DND-41 (cell line): ENCODE measurements at regions not wholly inside any gene's neighbourhood (a gene's known extent, or its start where the extent isn't known, plus 50 kb on each side); places are given as distances from the start of the nearest gene placed in this dataset.

Source experiments
- ATAC-seq: fragments of 200-7000 bp; cut with Tn5 transposase; 3 replicates; pipeline ENCODE4 v1.9.1; 2021; ENCODE audit warnings: low read depth; ENCODE audit not compliant: insufficient read depth
- DNase-seq: peaks from one replicate; pipeline ENCODE4 v3.0.0-alpha.2; 2020
- H2AFZ ChIP-seq: 2 replicates; pipeline ENCODE4 v1.6.0; 2012; ENCODE audit warnings: low read depth, low read length
- H3K27ac ChIP-seq: 2 replicates; pipeline ENCODE4 v1.5.1; 2012; ENCODE audit warnings: low read length, inconsistent platforms
- H3K27me3 ChIP-seq: fragments of 200-600 bp; sonication (generic); 2 replicates; pipeline ENCODE4 v1.6.0; 2012; ENCODE audit warnings: low read length, mild to moderate bottlenecking, inconsistent platforms; ENCODE audit not compliant: insufficient read depth, poor library complexity
- H3K36me3 ChIP-seq: 2 replicates; pipeline ENCODE4 v1.5.1; 2012; ENCODE audit warnings: low read length, inconsistent platforms; ENCODE audit not compliant: insufficient read depth
- H3K4me1 ChIP-seq: 2 replicates; pipeline ENCODE4 v1.5.1; 2012; ENCODE audit warnings: mild to moderate bottlenecking, low read length; ENCODE audit not compliant: insufficient read depth
- H3K4me2 ChIP-seq: 2 replicates; pipeline ENCODE4 v1.6.0; 2012; ENCODE audit warnings: mild to moderate bottlenecking, moderate library complexity, low read length, inconsistent platforms; ENCODE audit not compliant: insufficient read depth
- H3K4me3 ChIP-seq, 2 experiments: fragments of 200-600 bp in 1 of 2; shearing (Covaris generic) in 1 of 2; 2 replicates each; pipeline ENCODE4 v1.5.1; 2012 to 2016; ENCODE audit warnings: inconsistent platforms in 2 of 2, low read length in 2 of 2, mild to moderate bottlenecking in 2 of 2, low read depth in 1 of 2, moderate library complexity in 1 of 2
- H3K79me2 ChIP-seq: 2 replicates; pipeline ENCODE4 v1.6.0; 2012; ENCODE audit warnings: low read length, inconsistent platforms; ENCODE audit not compliant: insufficient read depth
- H3K9ac ChIP-seq: 2 replicates; pipeline ENCODE4 v1.6.0; 2012; ENCODE audit warnings: low read depth, mild to moderate bottlenecking, inconsistent platforms, low read length, moderate library complexity
- H3K9me3 ChIP-seq: 2 replicates; pipeline ENCODE4 v1.5.1; 2012; ENCODE audit warnings: low read length, moderate library complexity, mild to moderate bottlenecking, inconsistent platforms; ENCODE audit not compliant: insufficient read depth, severe bottlenecking
- H4K20me1 ChIP-seq: 2 replicates; pipeline ENCODE4 v1.6.0; 2012; ENCODE audit warnings: low read length; ENCODE audit not compliant: insufficient read depth
- EZH2 ChIP-seq: IDR thresholded peaks from 3 replicates; pipeline ENCODE4 v1.6.1; 2012; ENCODE audit warnings: borderline replicate concordance, low read depth, mild to moderate bottlenecking, moderate library complexity, low read length, inconsistent platforms; ENCODE audit not compliant: severe bottlenecking
- TF ChIP-seq, protein P1 (sequence below): IDR thresholded peaks from 2 replicates; pipeline ENCODE4 v1.5.1; 2012; ENCODE audit warnings: borderline replicate concordance, low read length, moderate library complexity, mild to moderate bottlenecking; ENCODE audit not compliant: poor library complexity, severe bottlenecking; ENCODE audit errors: extremely low read depth

DNA sequence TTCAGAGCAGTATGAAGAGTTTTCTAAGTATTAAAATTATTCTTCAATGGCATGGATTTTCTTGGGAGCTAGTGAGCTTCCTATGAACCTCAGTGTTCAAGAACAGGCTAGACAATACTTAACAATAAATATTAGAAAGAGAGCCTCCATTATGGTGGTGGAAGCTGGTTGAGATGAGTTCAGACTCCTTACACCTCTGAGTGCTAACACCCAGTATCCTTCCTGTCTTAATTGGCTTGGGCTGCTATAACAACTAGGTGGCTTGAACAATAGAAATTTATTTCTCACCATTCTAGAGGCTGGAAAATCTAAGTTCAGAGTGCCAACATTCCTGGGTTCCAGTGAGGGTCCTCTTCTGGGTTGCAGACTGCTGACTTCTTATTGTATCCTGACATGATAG, 369.4 kb upstream of the HNRNPA3 start:
- TF ChIP-seq, protein P1, sequence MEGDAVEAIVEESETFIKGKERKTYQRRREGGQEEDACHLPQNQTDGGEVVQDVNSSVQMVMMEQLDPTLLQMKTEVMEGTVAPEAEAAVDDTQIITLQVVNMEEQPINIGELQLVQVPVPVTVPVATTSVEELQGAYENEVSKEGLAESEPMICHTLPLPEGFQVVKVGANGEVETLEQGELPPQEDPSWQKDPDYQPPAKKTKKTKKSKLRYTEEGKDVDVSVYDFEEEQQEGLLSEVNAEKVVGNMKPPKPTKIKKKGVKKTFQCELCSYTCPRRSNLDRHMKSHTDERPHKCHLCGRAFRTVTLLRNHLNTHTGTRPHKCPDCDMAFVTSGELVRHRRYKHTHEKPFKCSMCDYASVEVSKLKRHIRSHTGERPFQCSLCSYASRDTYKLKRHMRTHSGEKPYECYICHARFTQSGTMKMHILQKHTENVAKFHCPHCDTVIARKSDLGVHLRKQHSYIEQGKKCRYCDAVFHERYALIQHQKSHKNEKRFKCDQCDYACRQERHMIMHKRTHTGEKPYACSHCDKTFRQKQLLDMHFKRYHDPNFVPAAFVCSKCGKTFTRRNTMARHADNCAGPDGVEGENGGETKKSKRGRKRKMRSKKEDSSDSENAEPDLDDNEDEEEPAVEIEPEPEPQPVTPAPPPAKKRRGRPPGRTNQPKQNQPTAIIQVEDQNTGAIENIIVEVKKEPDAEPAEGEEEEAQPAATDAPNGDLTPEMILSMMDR, result no peak
- no peak for TF ChIP-seq EZH2
- no peak overlapping the region for H2AFZ ChIP-seq
- H3K9me3 ChIP-seq, result no peaks in the 10 kb centered on the region
- DNase-seq (no peak), ATAC-seq (no peak)
- no peaks in the 10 kb centered on the region for H3K4me1 ChIP-seq
- H3K9ac ChIP-seq, result no peak overlapping the region
- H3K36me3 ChIP-seq, result no peaks in the 10 kb centered on the region
- no peak overlapping the region for H3K27ac ChIP-seq
- H4K20me1 ChIP-seq, result no peaks in the 10 kb centered on the region
- no peak overlapping the region for H3K4me2 ChIP-seq
- peaks cover 30% of the 10 kb centered on the region for H3K27me3 ChIP-seq
- H3K79me2 ChIP-seq, result no peaks in the 10 kb centered on the region
- no peak overlapping the region for H3K4me3 ChIP-seq

DNA sequence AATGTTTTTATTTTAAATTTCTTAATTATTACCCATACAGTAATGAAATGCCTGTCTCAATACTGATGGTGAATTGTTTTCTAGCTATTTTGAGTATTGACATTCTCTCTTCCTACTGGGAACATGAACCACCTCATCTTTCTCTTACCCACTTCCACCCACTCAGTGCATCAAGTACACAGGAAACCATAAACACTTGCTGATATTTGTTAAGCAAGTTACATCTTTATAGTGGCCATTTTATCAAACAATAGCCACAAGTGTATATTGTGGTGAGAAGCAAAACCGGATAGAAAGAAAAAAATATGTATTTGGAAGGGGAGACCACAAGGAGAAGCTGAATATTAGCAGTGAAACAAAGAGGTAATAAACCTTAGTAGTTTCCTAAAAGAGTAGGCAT, 368.1 kb upstream of the HNRNPA3 start:
- H4K20me1 ChIP-seq, result no peaks in the 10 kb centered on the region

DNA sequence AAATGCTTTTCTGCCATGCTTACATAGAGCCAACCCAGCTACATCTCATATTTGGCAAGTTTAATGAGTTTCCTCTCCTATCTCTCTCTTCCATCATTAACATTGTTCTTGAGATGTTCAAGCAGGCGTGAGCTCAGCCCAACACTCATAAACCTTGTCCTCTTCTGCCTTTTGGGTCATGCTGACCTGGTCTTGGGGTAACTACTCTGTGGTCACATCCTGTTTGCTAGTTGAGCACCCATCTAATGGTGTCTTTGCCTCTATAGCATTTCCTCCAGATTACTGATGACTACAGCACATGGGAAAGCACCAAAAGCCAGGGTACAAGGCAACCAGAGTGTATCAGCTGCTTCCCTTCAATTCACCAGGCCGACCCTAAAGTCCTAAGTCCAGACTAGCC, 366.9 kb upstream of the HNRNPA3 start:
- DNase-seq (no peak), ATAC-seq (no peak)
- Histone ChIP-seq H2AFZ (no peak overlapping the region), H3K4me2 (no peak overlapping the region), H3K27ac (no peak overlapping the region), H3K4me3 (no peak overlapping the region), H3K79me2 (no peaks in the 10 kb centered on the region), H4K20me1 (no peaks in the 10 kb centered on the region), H3K36me3 (no peaks in the 10 kb centered on the region), H3K9ac (no peak overlapping the region), H3K27me3 (peaks cover 28% of the 10 kb centered on the region), H3K9me3 (no peaks in the 10 kb centered on the region), H3K4me1 (no peaks in the 10 kb centered on the region)
- no peak for TF ChIP-seq EZH2
- TF ChIP-seq, protein P1, result no peak

More for the DNA sequence above, 368.1 kb upstream of the HNRNPA3 start:
- no peak overlapping the region for H3K27ac ChIP-seq
- no peaks in the 10 kb centered on the region for H3K4me1 ChIP-seq
- H3K4me3 ChIP-seq, result no peak overlapping the region
- H3K9me3 ChIP-seq, result no peaks in the 10 kb centered on the region
- H3K27me3 ChIP-seq, result peaks cover 29% of the 10 kb centered on the region
- no peak overlapping the region for H3K4me2 ChIP-seq
- H2AFZ ChIP-seq, result no peak overlapping the region
- H3K9ac ChIP-seq, result no peak overlapping the region
- ATAC-seq (no peak), DNase-seq (no peak)
- H3K79me2 ChIP-seq, result no peaks in the 10 kb centered on the region
- H3K36me3 ChIP-seq, result no peaks in the 10 kb centered on the region
- no peak for TF ChIP-seq EZH2
- TF ChIP-seq, protein P1, result no peak

DNA sequence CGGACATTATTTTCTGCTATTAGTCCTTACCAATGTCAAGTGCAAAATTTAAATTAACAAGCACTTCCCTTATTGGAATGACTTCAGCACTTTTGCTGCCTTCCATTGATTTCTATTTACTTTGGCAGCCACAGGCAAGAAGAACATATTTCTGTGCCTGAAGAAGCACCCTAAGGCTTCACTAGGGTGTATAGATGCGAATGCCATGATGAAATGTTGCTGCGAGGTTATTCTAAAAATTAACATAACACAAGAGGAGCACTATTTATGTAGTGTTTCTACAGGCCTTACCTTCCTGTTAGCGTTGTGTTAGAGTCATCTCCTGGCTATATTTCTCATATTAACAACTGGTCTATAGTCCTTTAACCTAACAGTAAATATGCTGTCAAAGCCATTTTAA, 365.0 kb upstream of the HNRNPA3 start:
- Histone ChIP-seq H2AFZ (no peak overlapping the region), H3K9ac (no peak overlapping the region), H3K27me3 (peaks cover 16% of the 10 kb centered on the region), H3K4me1 (peaks cover 5% of the 10 kb centered on the region; the same call in 1 of the 2 replicates), H3K36me3 (no peaks in the 10 kb centered on the region), H3K27ac (no peak overlapping the region), H3K79me2 (no peaks in the 10 kb centered on the region), H3K9me3 (no peaks in the 10 kb centered on the region), H3K4me3 (no peak overlapping the region), H3K4me2 (no peak overlapping the region), H4K20me1 (no peaks in the 10 kb centered on the region)
- DNase-seq (no peak), ATAC-seq (no peak)
- TF ChIP-seq EZH2, result no peak
- TF ChIP-seq, protein P1, result no peak
